Uterus (tissue), 2 donors: ENCODE measurements at regions not wholly inside any gene's neighbourhood (a gene's known extent, or its start where the extent isn't known, plus 50 kb on each side); places are given as distances from the start of the nearest gene placed in this dataset.

Experiments
- POLR2A ChIP-seq, 2 donors: fragments of 450-650 bp; IDR thresholded peaks; one replicate each; pipeline ENCODE4 v1.6.1; 2016; ENCODE audit warnings: antibody characterized with exemption in 2 of 2, mild to moderate bottlenecking in 1 of 2, moderate library complexity in 1 of 2
- TF ChIP-seq, protein P1 (sequence below), 4 experiments: fragments of 200-600 bp in 2 of 4; fragments of 450-650 bp in 2 of 4; sonication (generic) in 2 of 4; IDR thresholded peaks; one replicate each; pipeline ENCODE4 v1.5.1; 2016 to 2019; ENCODE audit warnings: antibody characterized with exemption in 4 of 4, mild to moderate bottlenecking in 2 of 4, moderate library complexity in 1 of 4

- TF ChIP-seq, protein P1, sequence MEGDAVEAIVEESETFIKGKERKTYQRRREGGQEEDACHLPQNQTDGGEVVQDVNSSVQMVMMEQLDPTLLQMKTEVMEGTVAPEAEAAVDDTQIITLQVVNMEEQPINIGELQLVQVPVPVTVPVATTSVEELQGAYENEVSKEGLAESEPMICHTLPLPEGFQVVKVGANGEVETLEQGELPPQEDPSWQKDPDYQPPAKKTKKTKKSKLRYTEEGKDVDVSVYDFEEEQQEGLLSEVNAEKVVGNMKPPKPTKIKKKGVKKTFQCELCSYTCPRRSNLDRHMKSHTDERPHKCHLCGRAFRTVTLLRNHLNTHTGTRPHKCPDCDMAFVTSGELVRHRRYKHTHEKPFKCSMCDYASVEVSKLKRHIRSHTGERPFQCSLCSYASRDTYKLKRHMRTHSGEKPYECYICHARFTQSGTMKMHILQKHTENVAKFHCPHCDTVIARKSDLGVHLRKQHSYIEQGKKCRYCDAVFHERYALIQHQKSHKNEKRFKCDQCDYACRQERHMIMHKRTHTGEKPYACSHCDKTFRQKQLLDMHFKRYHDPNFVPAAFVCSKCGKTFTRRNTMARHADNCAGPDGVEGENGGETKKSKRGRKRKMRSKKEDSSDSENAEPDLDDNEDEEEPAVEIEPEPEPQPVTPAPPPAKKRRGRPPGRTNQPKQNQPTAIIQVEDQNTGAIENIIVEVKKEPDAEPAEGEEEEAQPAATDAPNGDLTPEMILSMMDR (IDR thresholded peaks at IDR 0.05): no peak
- no peak for TF ChIP-seq POLR2A (IDR thresholded peaks at IDR 0.05)
These were observed 1038.3 kb upstream of the SLIT2 start for GRCh38 chr4:19213388-19213787.
